ENCODE measurements at regions not wholly inside any gene's neighbourhood (a gene's known extent, or its start where the extent isn't known, plus 50 kb on each side); places are given as distances from the start of the nearest gene placed in this dataset.

- H3K27me3 ChIP-seq (ENCODE audit: control insufficient read depth, insufficient read depth), result no peaks in the 10 kb centered on the region
- 69% methylated on average over 1 of the region's 1 CpG for WGBS
- intact Hi-C loops (cut with DNase I), result no loop called here
- no peaks in the 10 kb centered on the region for H3K4me1 ChIP-seq (ENCODE audit: control insufficient read depth, insufficient read depth, low read length)
- no peak for DNase-seq
- H3K9me3 ChIP-seq (ENCODE audit: control insufficient read depth, low read length), result no peaks in the 10 kb centered on the region
- peak in 1 of 2 donors; percentile 62 for ATAC-seq
- H3K27ac ChIP-seq (ENCODE audit: low read length), result no peak overlapping the region
- no peak overlapping the region for H3K4me3 ChIP-seq (ENCODE audit: low read length)
These were observed 393.6 kb upstream of the JAG1 start for GRCh38 chr20:11067359-11067758.

- H3K27me3 ChIP-seq (ENCODE audit: control insufficient read depth, insufficient read depth), result no peaks in the 10 kb centered on the region
- H3K4me1 ChIP-seq (ENCODE audit: control insufficient read depth, insufficient read depth, low read length), result peaks cover 4% of the 10 kb centered on the region
- 81% methylated on average over 1 of the region's 1 CpG for WGBS
- no peak for ATAC-seq
- no peak for DNase-seq
- H3K4me3 ChIP-seq (ENCODE audit: low read length), result no peak overlapping the region
- intact Hi-C loops (cut with DNase I), result no loop called here
- no peak overlapping the region for H3K27ac ChIP-seq (ENCODE audit: low read length)
- H3K9me3 ChIP-seq (ENCODE audit: control insufficient read depth, low read length), result no peaks in the 10 kb centered on the region
These were observed 399.2 kb upstream of the JAG1 start for GRCh38 chr20:11072982-11073381.

GRCh38 chr20:11076434-11077105, 402.8 kb upstream of the JAG1 start:
- WGBS, result 76% methylated on average over 10 of the region's 10 CpGs
- no peak for ATAC-seq
- no peak for DNase-seq
- no peaks in the 10 kb centered on the region for H3K9me3 ChIP-seq (ENCODE audit: control insufficient read depth, low read length)
- H3K27me3 ChIP-seq (ENCODE audit: control insufficient read depth, insufficient read depth), result no peaks in the 10 kb centered on the region
- H3K27ac ChIP-seq (ENCODE audit: low read length), result no peak overlapping the region
- peaks cover 5% of the 10 kb centered on the region for H3K4me1 ChIP-seq (ENCODE audit: control insufficient read depth, insufficient read depth, low read length)
- H3K4me3 ChIP-seq (ENCODE audit: low read length), result no peak overlapping the region
- intact Hi-C loops (cut with DNase I), result no loop called here

GRCh38 chr20:11077226-11077625, 403.4 kb upstream of the JAG1 start:
- H3K4me3 ChIP-seq (ENCODE audit: low read length), result no peak overlapping the region
- ATAC-seq (no peak), DNase-seq (no peak)
- 88% methylated on average over 2 of the region's 2 CpGs for WGBS
- no peaks in the 10 kb centered on the region for H3K9me3 ChIP-seq (ENCODE audit: control insufficient read depth, low read length)
- no peak overlapping the region for H3K27ac ChIP-seq (ENCODE audit: low read length)
- peaks cover 5% of the 10 kb centered on the region for H3K4me1 ChIP-seq (ENCODE audit: control insufficient read depth, insufficient read depth, low read length)
- H3K27me3 ChIP-seq (ENCODE audit: control insufficient read depth, insufficient read depth), result no peaks in the 10 kb centered on the region
- intact Hi-C loops (cut with DNase I), result no loop called here

- intact Hi-C loops (cut with DNase I), result no loop called here
- H3K27ac ChIP-seq (ENCODE audit: low read length), result no peak overlapping the region
- H3K4me3 ChIP-seq (ENCODE audit: low read length), result no peak overlapping the region
- no peaks in the 10 kb centered on the region for H3K27me3 ChIP-seq (ENCODE audit: control insufficient read depth, insufficient read depth)
- WGBS, result 56% methylated on average over 3 of the region's 3 CpGs
- peaks cover 5% of the 10 kb centered on the region for H3K4me1 ChIP-seq (ENCODE audit: control insufficient read depth, insufficient read depth, low read length)
- DNase-seq (no peak), ATAC-seq (no peak)
- no peaks in the 10 kb centered on the region for H3K9me3 ChIP-seq (ENCODE audit: control insufficient read depth, low read length)
These were observed 406.2 kb upstream of the JAG1 start for GRCh38 chr20:11080010-11080409.

GRCh38 chr20:11080781-11081377, 407.1 kb upstream of the JAG1 start:
- intact Hi-C loops (cut with DNase I), result no loop called here
- Histone ChIP-seq H3K27me3 (ENCODE audit: control insufficient read depth, insufficient read depth) (no peaks in the 10 kb centered on the region), H3K4me1 (ENCODE audit: control insufficient read depth, insufficient read depth, low read length) (peaks cover 5% of the 10 kb centered on the region), H3K4me3 (ENCODE audit: low read length) (no peak overlapping the region), H3K27ac (ENCODE audit: low read length) (no peak overlapping the region), H3K9me3 (ENCODE audit: control insufficient read depth, low read length) (no peaks in the 10 kb centered on the region)
- WGBS, result 70% methylated on average over 8 of the region's 8 CpGs
- ATAC-seq, result peak in 1 of 2 donors; percentile 49
- DNase-seq, result no peak

- ATAC-seq (no peak), DNase-seq (no peak)
- WGBS, result 96% methylated on average over 2 of the region's 2 CpGs
- H3K27me3 ChIP-seq (ENCODE audit: control insufficient read depth, insufficient read depth), result no peaks in the 10 kb centered on the region
- peaks cover 2% of the 10 kb centered on the region for H3K4me1 ChIP-seq (ENCODE audit: control insufficient read depth, insufficient read depth, low read length)
- no peak overlapping the region for H3K27ac ChIP-seq (ENCODE audit: low read length)
- no peaks in the 10 kb centered on the region for H3K9me3 ChIP-seq (ENCODE audit: control insufficient read depth, low read length)
- intact Hi-C loops (cut with DNase I), result no loop called here
- no peak overlapping the region for H3K4me3 ChIP-seq (ENCODE audit: low read length)
These were observed 410.0 kb upstream of the JAG1 start for GRCh38 chr20:11083841-11084240.

GRCh38 chr20:11084508-11084907, 410.7 kb upstream of the JAG1 start:
- Histone ChIP-seq H3K4me3 (ENCODE audit: low read length) (no peak overlapping the region), H3K4me1 (ENCODE audit: control insufficient read depth, insufficient read depth, low read length) (peaks cover 2% of the 10 kb centered on the region), H3K9me3 (ENCODE audit: control insufficient read depth, low read length) (no peaks in the 10 kb centered on the region), H3K27ac (ENCODE audit: low read length) (no peak overlapping the region), H3K27me3 (ENCODE audit: control insufficient read depth, insufficient read depth) (no peaks in the 10 kb centered on the region)
- DNase-seq, result no peak
- intact Hi-C loops (cut with DNase I), result no loop called here
- no peak for ATAC-seq

GRCh38 chr20:11086970-11087369, 413.2 kb upstream of the JAG1 start:
- Histone ChIP-seq H3K27me3 (ENCODE audit: control insufficient read depth, insufficient read depth) (no peaks in the 10 kb centered on the region), H3K4me3 (ENCODE audit: low read length) (no peak overlapping the region), H3K4me1 (ENCODE audit: control insufficient read depth, insufficient read depth, low read length) (no peaks in the 10 kb centered on the region), H3K27ac (ENCODE audit: low read length) (no peak overlapping the region), H3K9me3 (ENCODE audit: control insufficient read depth, low read length) (no peaks in the 10 kb centered on the region)
- WGBS, result 70% methylated on average over 5 of the region's 5 CpGs
- DNase-seq (no peak), ATAC-seq (no peak)
- intact Hi-C loops (cut with DNase I), result no loop called here

- Histone ChIP-seq H3K4me1 (ENCODE audit: control insufficient read depth, insufficient read depth, low read length) (no peaks in the 10 kb centered on the region), H3K27ac (ENCODE audit: low read length) (no peak overlapping the region), H3K4me3 (ENCODE audit: low read length) (no peak overlapping the region), H3K9me3 (ENCODE audit: control insufficient read depth, low read length) (no peaks in the 10 kb centered on the region), H3K27me3 (ENCODE audit: control insufficient read depth, insufficient read depth) (no peaks in the 10 kb centered on the region)
- no peak for DNase-seq
- 83% methylated on average over 1 of the region's 1 CpG for whole genome bisulfite sequencing
- ATAC-seq, result no peak
- intact Hi-C loops (cut with DNase I), result no loop called here
These were observed 417.0 kb upstream of the JAG1 start for GRCh38 chr20:11090751-11091150.

GRCh38 chr20:11091511-11091910, 417.7 kb upstream of the JAG1 start:
- intact Hi-C loops (cut with DNase I), result no loop called here
- H3K9me3 ChIP-seq (ENCODE audit: control insufficient read depth, low read length), result no peaks in the 10 kb centered on the region
- H3K4me1 ChIP-seq (ENCODE audit: control insufficient read depth, insufficient read depth, low read length), result no peaks in the 10 kb centered on the region
- ATAC-seq, result no peak
- DNase-seq, result no peak
- no peak overlapping the region for H3K4me3 ChIP-seq (ENCODE audit: low read length)
- 90% methylated on average over 1 of the region's 1 CpG for WGBS
- no peak overlapping the region for H3K27ac ChIP-seq (ENCODE audit: low read length)
- no peaks in the 10 kb centered on the region for H3K27me3 ChIP-seq (ENCODE audit: control insufficient read depth, insufficient read depth)

- WGBS, result 96% methylated on average over 1 of the region's 1 CpG
- Histone ChIP-seq H3K27me3 (ENCODE audit: control insufficient read depth, insufficient read depth) (no peaks in the 10 kb centered on the region), H3K9me3 (ENCODE audit: control insufficient read depth, low read length) (no peaks in the 10 kb centered on the region), H3K4me3 (ENCODE audit: low read length) (no peak overlapping the region), H3K4me1 (ENCODE audit: control insufficient read depth, insufficient read depth, low read length) (no peaks in the 10 kb centered on the region), H3K27ac (ENCODE audit: low read length) (no peak overlapping the region)
- no peak for ATAC-seq
- intact Hi-C loops (cut with DNase I), result no loop called here
- no peak for DNase-seq
These were observed 418.4 kb upstream of the JAG1 start for GRCh38 chr20:11092151-11092550.

Measured in right cardiac atrium (tissue), 5 donors.